Activated CD4-positive, alpha-beta memory T cell treated with anti-CD3 and anti-CD28 coated beads, Interleukin-2, amount 10 ng/mL, durations not matched to agents 7 days and 5 days (primary cell): ENCODE measurements at regions not wholly inside any gene's neighbourhood (a gene's known extent, or its start where the extent isn't known, plus 50 kb on each side); places are given as distances from the start of the nearest gene placed in this dataset.

Source experiments
- CTCF ChIA-PET: fragments of 350-600 bp; sonication (Branson Sonifier 250); formaldehyde crosslinking; loops from one replicate; lab custom pipeline; 2021; ENCODE audit warnings: antibody characterized with exemption, inconsistent platforms; lab: Charles Lee
- POLR2A ChIA-PET: fragments of 350-600 bp; sonication (Branson Sonifier 250); formaldehyde crosslinking; loops from one replicate; lab custom pipeline; 2021; ENCODE audit warnings: antibody characterized with exemption; lab: Charles Lee
- DNase-seq: peaks from one replicate; pipeline ENCODE4 v3.0.0-alpha.2; 2020
- H3K27ac Mint-ChIP-seq: one replicate; pipeline ENCODE4 v1.8.0; 2021; ENCODE audit warnings: mild to moderate bottlenecking, mixed read lengths
- H3K27me3 Mint-ChIP-seq: one replicate; pipeline ENCODE4 v1.8.0; 2021; ENCODE audit warnings: mixed read lengths
- H3K36me3 Mint-ChIP-seq: one replicate; pipeline ENCODE4 v1.8.0; 2021; ENCODE audit warnings: low read depth, mixed read lengths
- H3K4me1 Mint-ChIP-seq: one replicate; pipeline ENCODE4 v1.8.0; 2021; ENCODE audit warnings: mixed read lengths
- H3K4me3 Mint-ChIP-seq: one replicate; pipeline ENCODE4 v1.8.0; 2021; ENCODE audit warnings: mild to moderate bottlenecking, mixed read lengths
- H3K9me3 Mint-ChIP-seq: one replicate; pipeline ENCODE4 v1.8.0; 2021; ENCODE audit warnings: mixed read lengths

DNA sequence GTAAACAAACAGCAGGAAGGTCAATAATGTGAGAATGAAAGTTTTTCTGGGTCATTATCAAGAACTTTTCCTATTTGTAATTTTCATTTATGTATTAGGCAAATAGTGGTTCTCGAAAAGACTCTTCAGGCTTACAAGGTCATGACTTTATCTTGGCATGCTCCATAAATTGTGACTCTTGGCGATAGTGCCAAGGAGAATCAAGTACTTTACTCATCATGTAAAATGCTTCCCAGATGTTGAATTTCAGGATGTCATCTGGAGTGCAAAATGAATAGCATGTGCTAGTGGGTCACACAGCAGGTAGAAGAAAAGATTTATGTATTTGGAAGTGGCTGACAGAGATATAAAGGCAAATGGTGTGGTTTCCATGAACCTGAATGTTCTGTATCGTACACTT is 1492.7 kb upstream of the PCDH20 start:
- H3K4me3 Mint-ChIP-seq: no peak overlapping the region
- CTCF ChIA-PET: no interaction called here
- H3K27ac Mint-ChIP-seq: no peak overlapping the region
- POLR2A ChIA-PET: no interaction called here
- H3K27me3 Mint-ChIP-seq: no peaks in the 10 kb centered on the region
- H3K36me3 Mint-ChIP-seq: no peaks in the 10 kb centered on the region
- DNase-seq: no peak
- H3K9me3 Mint-ChIP-seq: no peaks in the 10 kb centered on the region
- H3K4me1 Mint-ChIP-seq: no peaks in the 10 kb centered on the region

DNA sequence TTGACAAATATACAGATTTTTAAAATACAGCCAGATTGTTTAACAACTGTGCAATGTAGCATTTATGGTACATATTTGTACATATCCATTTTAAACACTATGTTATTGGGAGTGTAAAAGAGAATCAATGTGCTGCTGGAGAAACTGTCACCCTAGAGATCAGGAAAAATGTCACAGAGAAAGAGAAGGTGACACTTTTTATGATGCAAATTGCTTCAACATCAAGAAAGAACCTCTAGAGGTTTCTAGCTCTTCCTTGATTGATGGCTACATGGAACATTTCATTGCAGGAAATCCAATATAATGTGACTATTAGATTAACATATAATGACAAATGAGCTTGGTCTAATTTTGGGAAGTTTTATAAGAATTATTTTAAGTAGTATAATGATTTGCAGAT is 1491.2 kb upstream of the PCDH20 start:
- Mint-ChIP-seq H3K9me3 (no peaks in the 10 kb centered on the region), H3K4me3 (no peak overlapping the region), H3K27ac (no peak overlapping the region), H3K27me3 (no peaks in the 10 kb centered on the region), H3K36me3 (no peaks in the 10 kb centered on the region), H3K4me1 (no peaks in the 10 kb centered on the region)
- CTCF ChIA-PET: no interaction called here
- no peak for DNase-seq
- POLR2A ChIA-PET: no interaction called here

DNA sequence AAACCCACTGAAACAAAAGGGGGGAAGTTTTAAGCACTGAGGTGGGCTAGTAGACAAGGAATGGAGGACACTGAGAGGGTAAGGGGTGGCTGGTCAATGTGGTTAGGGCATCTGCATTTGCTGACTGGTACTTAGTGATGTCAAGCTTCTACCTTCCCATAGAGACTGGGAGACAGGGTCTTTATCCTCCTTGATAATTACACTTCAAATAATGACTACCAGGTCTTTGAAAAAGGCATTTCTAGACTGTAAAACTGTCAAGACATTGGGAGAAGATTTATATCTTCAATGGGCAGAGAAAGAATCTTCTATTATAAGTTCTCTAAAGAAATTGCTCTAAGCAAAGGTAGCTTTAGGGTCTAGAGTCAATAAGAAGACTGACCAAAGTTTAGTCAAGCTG is 1490.8 kb upstream of the PCDH20 start:
- H3K36me3 Mint-ChIP-seq: no peaks in the 10 kb centered on the region
- H3K9me3 Mint-ChIP-seq: no peaks in the 10 kb centered on the region
- CTCF ChIA-PET: no interaction called here
- H3K4me3 Mint-ChIP-seq: no peak overlapping the region
- POLR2A ChIA-PET: no interaction called here
- DNase-seq: no peak
- H3K27me3 Mint-ChIP-seq: no peaks in the 10 kb centered on the region
- H3K4me1 Mint-ChIP-seq: no peaks in the 10 kb centered on the region
- no peak overlapping the region for H3K27ac Mint-ChIP-seq

DNA sequence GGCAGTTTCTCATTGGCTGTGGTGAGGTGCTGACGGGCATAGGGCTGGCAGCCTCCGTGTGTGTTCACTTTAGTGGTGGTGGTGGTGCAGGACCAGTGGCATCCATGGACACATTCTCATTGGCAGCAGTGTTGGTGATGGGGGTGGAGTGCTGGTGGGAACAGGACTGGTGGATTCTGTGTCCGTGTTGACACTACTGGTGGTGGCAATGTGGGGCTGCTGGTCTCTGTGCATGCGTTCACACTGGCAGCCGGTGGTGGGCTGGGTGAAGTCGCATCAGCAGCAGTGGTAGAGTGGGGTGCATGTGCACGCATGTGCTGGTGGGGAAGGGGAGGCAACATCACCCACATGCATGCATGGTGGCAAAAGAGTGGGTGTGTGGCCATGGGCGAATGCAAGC is 1471.4 kb upstream of the PCDH20 start:
- no peak for DNase-seq
- Mint-ChIP-seq H3K4me1 (no peaks in the 10 kb centered on the region), H3K36me3 (no peaks in the 10 kb centered on the region), H3K9me3 (peaks cover 10% of the 10 kb centered on the region), H3K27ac (no peak overlapping the region), H3K27me3 (no peaks in the 10 kb centered on the region), H3K4me3 (no peak overlapping the region)
- CTCF ChIA-PET: no interaction called here
- POLR2A ChIA-PET: no interaction called here

- CTCF ChIA-PET: no interaction called here
- no peaks in the 10 kb centered on the region for H3K36me3 Mint-ChIP-seq
- POLR2A ChIA-PET: no interaction called here
- no peak overlapping the region for H3K27ac Mint-ChIP-seq
- no peak overlapping the region for H3K4me3 Mint-ChIP-seq
- H3K9me3 Mint-ChIP-seq: peaks cover 17% of the 10 kb centered on the region
- H3K4me1 Mint-ChIP-seq: no peaks in the 10 kb centered on the region
- no peak for DNase-seq
- H3K27me3 Mint-ChIP-seq: no peaks in the 10 kb centered on the region
Measured at GRCh38 chr13:62879071-62879470, 1463.4 kb upstream of the PCDH20 start.

GRCh38 chr13:62875118-62875640 is 1459.5 kb upstream of the PCDH20 start:
- Mint-ChIP-seq H3K9me3 (peaks cover 14% of the 10 kb centered on the region), H3K27ac (no peak overlapping the region), H3K36me3 (no peaks in the 10 kb centered on the region), H3K4me1 (no peaks in the 10 kb centered on the region), H3K4me3 (no peak overlapping the region), H3K27me3 (no peaks in the 10 kb centered on the region)
- DNase-seq: no peak
- POLR2A ChIA-PET: no interaction called here
- CTCF ChIA-PET: no interaction called here

- Mint-ChIP-seq H3K36me3 (no peaks in the 10 kb centered on the region), H3K27ac (no peak overlapping the region), H3K4me3 (no peak overlapping the region), H3K27me3 (no peaks in the 10 kb centered on the region), H3K4me1 (no peaks in the 10 kb centered on the region), H3K9me3 (no peaks in the 10 kb centered on the region)
- POLR2A ChIA-PET: no interaction called here
- CTCF ChIA-PET: no interaction called here
- no peak for DNase-seq
Measured at GRCh38 chr13:62850331-62850730, 1434.7 kb upstream of the PCDH20 start.

GRCh38 chr13:62847520-62847919 is 1431.9 kb upstream of the PCDH20 start:
- H3K4me1 Mint-ChIP-seq: no peaks in the 10 kb centered on the region
- no peak overlapping the region for H3K4me3 Mint-ChIP-seq
- H3K27me3 Mint-ChIP-seq: no peaks in the 10 kb centered on the region
- H3K9me3 Mint-ChIP-seq: no peaks in the 10 kb centered on the region
- H3K27ac Mint-ChIP-seq: no peak overlapping the region
- DNase-seq: no peak
- H3K36me3 Mint-ChIP-seq: no peaks in the 10 kb centered on the region
- CTCF ChIA-PET: no interaction called here
- POLR2A ChIA-PET: no interaction called here

DNA sequence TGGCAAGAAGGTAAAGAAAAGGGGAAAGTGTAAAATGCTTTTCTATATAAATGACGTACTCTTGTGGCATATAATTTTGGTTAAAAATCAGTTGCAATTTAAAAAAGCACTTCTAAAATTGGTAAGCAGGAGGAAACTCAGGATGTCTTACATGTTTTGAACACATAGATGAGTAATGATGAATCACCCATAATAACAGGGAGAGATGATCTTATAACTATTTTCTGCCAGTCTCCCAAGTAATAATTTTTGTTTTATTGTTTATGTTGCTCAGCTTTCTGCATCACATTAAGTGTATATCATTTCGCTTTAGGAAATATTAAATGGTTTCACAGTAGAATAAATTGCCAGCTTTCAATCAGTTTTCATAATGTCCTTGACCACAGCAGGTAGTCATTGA is 1430.7 kb upstream of the PCDH20 start:
- CTCF ChIA-PET: no interaction called here
- no peak overlapping the region for H3K4me3 Mint-ChIP-seq
- POLR2A ChIA-PET: no interaction called here
- no peak overlapping the region for H3K27ac Mint-ChIP-seq
- H3K9me3 Mint-ChIP-seq: peaks cover 3% of the 10 kb centered on the region
- DNase-seq: no peak
- H3K36me3 Mint-ChIP-seq: no peaks in the 10 kb centered on the region
- H3K4me1 Mint-ChIP-seq: no peaks in the 10 kb centered on the region
- H3K27me3 Mint-ChIP-seq: no peaks in the 10 kb centered on the region

GRCh38 chr13:62839338-62839737 is 1423.7 kb upstream of the PCDH20 start:
- CTCF ChIA-PET: no interaction called here
- Mint-ChIP-seq H3K9me3 (peaks cover 3% of the 10 kb centered on the region), H3K27me3 (no peaks in the 10 kb centered on the region), H3K4me1 (no peaks in the 10 kb centered on the region), H3K36me3 (no peaks in the 10 kb centered on the region), H3K27ac (no peak overlapping the region), H3K4me3 (no peak overlapping the region)
- POLR2A ChIA-PET: no interaction called here
- DNase-seq: no peak

DNA sequence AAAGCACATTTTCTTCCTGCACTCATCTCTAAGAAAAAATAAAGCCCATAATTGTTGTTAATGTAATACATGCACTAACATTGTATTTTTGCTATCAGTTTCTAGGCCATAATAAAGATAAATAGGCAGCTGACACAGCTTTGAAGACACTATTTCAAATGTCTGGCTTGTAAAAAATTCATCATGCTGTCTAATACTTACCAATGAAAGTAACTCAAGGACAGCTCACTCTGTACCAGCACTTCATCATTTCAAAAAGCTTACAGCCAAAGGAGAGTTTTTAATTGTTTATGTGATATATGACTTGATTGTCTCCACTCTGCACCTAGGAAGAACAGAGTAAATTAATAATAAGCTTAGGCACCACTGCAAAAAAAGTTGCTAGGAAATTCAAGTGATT is 1423.3 kb upstream of the PCDH20 start:
- ChIA-PET POLR2A (no interaction called here), CTCF (no interaction called here)
- H3K36me3 Mint-ChIP-seq: no peaks in the 10 kb centered on the region
- no peaks in the 10 kb centered on the region for H3K27me3 Mint-ChIP-seq
- H3K9me3 Mint-ChIP-seq: peaks cover 3% of the 10 kb centered on the region
- DNase-seq: no peak
- H3K4me3 Mint-ChIP-seq: no peak overlapping the region
- no peak overlapping the region for H3K27ac Mint-ChIP-seq
- no peaks in the 10 kb centered on the region for H3K4me1 Mint-ChIP-seq

DNA sequence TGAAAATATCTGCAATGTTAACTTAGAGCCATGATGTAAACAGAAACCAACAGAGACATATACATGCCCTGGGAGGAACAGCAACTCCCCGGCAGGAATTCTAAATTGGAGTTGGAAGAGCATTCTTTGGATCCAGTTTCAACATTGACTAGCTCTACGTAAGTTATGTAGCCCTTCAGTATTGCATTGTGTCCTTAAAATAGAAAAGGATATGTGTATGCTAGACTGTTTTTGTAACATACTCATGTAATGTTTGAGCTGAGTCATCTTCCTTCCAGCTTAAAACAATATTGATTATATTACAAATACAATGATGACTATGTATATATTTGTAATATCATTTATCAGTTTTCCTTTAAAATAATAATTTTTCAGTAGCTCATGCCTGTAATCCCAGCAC is 1422.2 kb upstream of the PCDH20 start:
- Mint-ChIP-seq H3K27me3 (no peaks in the 10 kb centered on the region), H3K4me3 (no peak overlapping the region), H3K9me3 (peaks cover 3% of the 10 kb centered on the region), H3K4me1 (no peaks in the 10 kb centered on the region), H3K27ac (no peak overlapping the region), H3K36me3 (no peaks in the 10 kb centered on the region)
- POLR2A ChIA-PET: no interaction called here
- CTCF ChIA-PET: no interaction called here
- DNase-seq: no peak

GRCh38 chr13:62829486-62829885 is 1413.8 kb upstream of the PCDH20 start:
- CTCF ChIA-PET: no interaction called here
- peaks cover 5% of the 10 kb centered on the region for H3K9me3 Mint-ChIP-seq
- H3K4me1 Mint-ChIP-seq: no peaks in the 10 kb centered on the region
- no peak overlapping the region for H3K27ac Mint-ChIP-seq
- no peak for DNase-seq
- POLR2A ChIA-PET: no interaction called here
- H3K36me3 Mint-ChIP-seq: no peaks in the 10 kb centered on the region
- H3K27me3 Mint-ChIP-seq: no peaks in the 10 kb centered on the region
- no peak overlapping the region for H3K4me3 Mint-ChIP-seq

GRCh38 chr13:62799931-62800436 is 1384.3 kb upstream of the PCDH20 start:
- POLR2A ChIA-PET: no interaction called here
- CTCF ChIA-PET: no interaction called here
- H3K27ac Mint-ChIP-seq: no peak overlapping the region

More at GRCh38 chr13:62799931-62800436, 1384.3 kb upstream of the PCDH20 start:
- no peak for DNase-seq
- Mint-ChIP-seq H3K27me3 (no peaks in the 10 kb centered on the region), H3K4me3 (no peak overlapping the region), H3K36me3 (no peaks in the 10 kb centered on the region), H3K9me3 (peaks cover 7% of the 10 kb centered on the region), H3K4me1 (no peaks in the 10 kb centered on the region)
